ENCODE measurements at regions not wholly inside any gene's neighbourhood (a gene's known extent, or its start where the extent isn't known, plus 50 kb on each side); places are given as distances from the start of the nearest gene placed in this dataset.
"Not testable (repeated sequence)": the region's sequence is repeated elsewhere in the genome, so short reads cannot be mapped to it uniquely, and the experiment has no call there.

DNA sequence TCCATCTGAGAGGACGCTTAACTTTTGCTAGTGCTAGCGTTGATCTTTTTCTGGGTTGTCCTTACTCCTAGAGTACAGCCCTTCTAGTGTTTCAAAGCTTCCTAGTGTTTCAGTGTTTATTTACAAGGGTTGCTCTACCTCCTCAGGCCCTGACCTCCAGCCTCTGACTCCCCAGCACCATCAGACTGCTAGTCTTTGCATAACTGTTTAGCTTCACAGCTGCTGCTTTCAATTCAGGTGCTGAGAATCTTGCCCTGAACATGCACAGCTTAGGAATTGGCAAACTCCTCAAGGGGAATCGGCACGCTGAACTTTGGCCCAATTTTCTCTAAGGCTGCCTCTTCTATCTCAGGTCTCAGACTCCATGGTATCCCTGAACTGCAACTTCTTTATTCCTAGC lies 52.9 kb downstream of the OR52B4 start:
- not testable (repeated sequence) for DNase-seq

GRCh38 chr11:4277225-4277624 lies 91.0 kb downstream of the OR52B4 start:
- DNase-seq: not testable (repeated sequence)

GRCh38 chr11:4251085-4251484 lies 117.1 kb downstream of the OR52B4 start:
- DNase-seq: not testable (repeated sequence)

DNA sequence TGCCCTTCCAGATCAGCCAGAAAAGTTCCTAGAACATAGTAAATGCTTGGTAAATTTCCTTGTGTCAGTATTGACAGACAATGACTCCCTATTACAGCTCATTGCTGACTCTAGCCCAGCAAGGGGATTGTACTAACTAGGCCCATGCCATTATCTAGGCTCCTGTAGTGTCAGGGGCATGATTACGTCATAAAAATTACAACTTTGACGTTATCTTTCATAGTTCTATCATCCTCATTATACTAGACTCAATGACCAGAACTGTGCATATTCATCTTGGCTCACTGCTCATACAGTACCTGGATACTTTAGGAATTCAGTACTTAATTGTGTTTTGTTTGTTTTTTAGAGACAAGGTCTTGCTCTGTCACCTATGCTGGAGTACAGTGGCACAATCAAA lies 118.7 kb downstream of the OR52B4 start:
- not testable (repeated sequence) for DNase-seq

DNA sequence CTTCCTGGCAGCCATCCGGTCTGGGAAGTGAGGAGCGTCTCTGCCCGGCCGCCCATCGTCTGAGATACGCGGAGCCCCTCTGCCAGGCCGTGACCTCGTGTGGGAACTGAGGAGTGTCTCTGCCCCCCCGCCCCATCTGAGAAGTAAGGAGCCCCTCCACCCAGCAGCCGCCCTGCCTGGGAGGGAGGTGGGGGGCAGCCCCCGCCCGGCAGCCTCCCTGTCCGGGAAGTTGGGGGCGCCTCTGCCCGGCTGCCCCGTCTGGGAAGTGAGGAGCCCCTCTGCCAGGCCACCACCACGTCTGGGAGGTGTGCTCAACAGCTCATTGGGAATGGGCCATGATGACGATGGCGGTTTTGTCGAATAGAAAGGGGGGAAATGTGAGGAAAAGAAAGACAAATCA lies 130.4 kb downstream of the OR52B4 start:
- DNase-seq: not testable (repeated sequence)

DNA sequence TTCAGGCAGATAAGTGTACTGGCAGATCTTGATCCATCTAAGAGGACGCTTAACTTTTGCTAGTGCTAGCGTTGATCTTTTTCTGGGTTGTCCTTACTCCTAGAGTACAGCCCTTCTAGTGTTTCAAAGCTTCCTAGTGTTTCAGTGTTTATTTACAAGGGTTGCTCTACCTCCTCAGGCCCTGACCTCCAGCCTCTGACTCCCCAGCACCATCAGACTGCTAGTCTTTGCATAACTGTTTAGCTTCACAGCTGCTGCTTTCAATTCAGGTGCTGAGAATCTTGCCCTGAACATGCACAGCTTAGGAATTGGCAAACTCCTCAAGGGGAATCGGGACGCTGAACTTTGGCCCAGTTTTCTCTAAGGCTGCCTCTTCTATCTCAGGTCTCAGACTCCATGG lies 124.3 kb downstream of the RRM1 start:
- DNase-seq: not testable (repeated sequence)

DNA sequence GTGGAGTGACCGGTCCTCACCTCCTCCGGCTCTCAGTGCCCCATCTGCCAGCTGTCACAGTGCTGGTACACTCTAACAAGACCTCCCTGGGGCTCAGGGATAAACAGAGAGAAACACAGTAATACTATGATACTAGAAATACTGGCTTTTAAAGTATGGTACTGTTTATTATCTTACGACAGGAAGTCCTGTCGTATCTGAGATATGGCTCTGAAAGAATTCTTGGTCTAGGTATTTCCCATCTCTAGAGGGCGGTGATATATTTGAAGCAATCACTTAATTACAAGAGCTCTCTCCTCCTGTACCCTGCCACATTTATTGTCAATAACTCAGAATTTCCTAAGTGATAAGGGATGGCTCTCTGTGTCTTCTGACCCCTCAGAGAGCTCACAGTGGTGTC lies 119.1 kb downstream of the RRM1 start:
- TF ChIP-seq GATA1 (IDR thresholded peaks at IDR 0.05; ENCODE audit: low read depth, low read length) (no peak), POLR2A (IDR thresholded peaks at IDR 0.05; ENCODE audit: low read length) (no peak)
- no peak for DNase-seq

- no peak for TF ChIP-seq POLR2A (IDR thresholded peaks at IDR 0.05; ENCODE audit: low read length)
- no peak for TF ChIP-seq GATA1 (IDR thresholded peaks at IDR 0.05; ENCODE audit: low read depth, low read length)
- DNase-seq: peak in 1 of 2 experiments; percentile 17
Observed at GRCh38 chr11:4211991-4212390, 117.4 kb downstream of the RRM1 start.

GRCh38 chr11:4203603-4204360 lies 109.2 kb downstream of the RRM1 start:
- TF ChIP-seq GATA1 (IDR thresholded peaks at IDR 0.05; ENCODE audit: low read depth, low read length) (no peak), POLR2A (IDR thresholded peaks at IDR 0.05; ENCODE audit: low read length) (no peak)
- peak in 1 of 2 experiments; percentile 26 for DNase-seq

DNA sequence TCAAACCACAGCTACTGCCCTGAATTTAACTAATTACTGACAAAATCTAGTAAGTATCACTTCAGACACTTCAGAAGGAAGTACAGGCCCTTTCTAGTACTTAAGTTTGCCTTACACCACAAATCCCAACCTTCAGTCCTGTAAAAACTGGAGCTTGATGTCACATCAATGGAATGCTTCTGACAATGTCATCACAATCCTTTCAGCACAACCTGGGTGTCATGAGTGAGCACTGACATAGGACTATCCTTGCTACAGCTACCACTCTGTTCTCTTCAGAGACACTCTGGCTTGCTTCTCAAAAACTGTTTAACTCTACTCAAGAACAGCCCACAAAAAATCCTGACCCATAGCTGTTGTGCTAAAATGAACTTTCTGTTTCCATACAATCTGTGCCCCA lies 108.2 kb downstream of the RRM1 start:
- TF ChIP-seq GATA1 (IDR thresholded peaks at IDR 0.05; ENCODE audit: low read depth, low read length) (no peak), POLR2A (IDR thresholded peaks at IDR 0.05; ENCODE audit: low read length) (no peak)
- no peak for DNase-seq

DNA sequence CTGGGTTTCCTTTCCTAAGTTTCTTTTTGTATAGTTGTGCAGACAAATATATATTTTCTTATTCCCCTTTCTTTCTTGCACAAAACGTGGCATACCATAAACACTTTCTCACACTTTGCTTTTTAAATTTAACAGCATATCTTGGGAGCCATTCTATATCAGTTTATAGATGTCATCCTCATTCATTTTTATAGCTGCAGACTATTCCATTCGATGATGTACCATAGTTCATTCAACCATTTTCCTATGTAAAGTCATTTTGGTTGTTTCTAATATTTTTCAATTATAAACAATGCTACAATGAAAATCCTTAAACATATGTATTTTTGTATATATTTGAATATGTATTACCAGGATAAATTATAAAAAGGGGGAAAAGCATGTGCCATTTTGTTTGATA lies 102.5 kb downstream of the RRM1 start:
- no peak for DNase-seq
- TF ChIP-seq GATA1 (IDR thresholded peaks at IDR 0.05; ENCODE audit: low read depth, low read length) (no peak), POLR2A (IDR thresholded peaks at IDR 0.05; ENCODE audit: low read length) (no peak)

DNA sequence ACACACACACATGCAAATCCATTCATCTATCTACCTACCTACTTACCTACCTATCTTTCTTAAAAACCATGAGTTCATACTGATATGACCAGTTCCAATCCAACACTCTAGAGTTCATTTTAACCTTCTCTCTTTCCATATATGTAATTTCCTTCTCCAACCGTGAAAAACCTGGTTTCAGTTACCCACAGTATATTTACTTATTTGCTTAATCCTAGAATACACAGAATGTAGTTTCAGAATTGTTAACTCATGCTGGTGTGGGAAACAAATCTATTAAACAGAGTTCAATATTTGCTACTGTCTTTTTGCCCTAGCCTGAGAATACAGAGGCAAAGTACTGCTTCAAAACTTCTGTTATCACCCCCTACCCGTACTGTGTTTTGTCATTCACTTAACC lies 101.3 kb downstream of the RRM1 start:
- DNase-seq: no peak
- TF ChIP-seq GATA1 (IDR thresholded peaks at IDR 0.05; ENCODE audit: low read depth, low read length) (no peak), POLR2A (IDR thresholded peaks at IDR 0.05; ENCODE audit: low read length) (no peak)

DNA sequence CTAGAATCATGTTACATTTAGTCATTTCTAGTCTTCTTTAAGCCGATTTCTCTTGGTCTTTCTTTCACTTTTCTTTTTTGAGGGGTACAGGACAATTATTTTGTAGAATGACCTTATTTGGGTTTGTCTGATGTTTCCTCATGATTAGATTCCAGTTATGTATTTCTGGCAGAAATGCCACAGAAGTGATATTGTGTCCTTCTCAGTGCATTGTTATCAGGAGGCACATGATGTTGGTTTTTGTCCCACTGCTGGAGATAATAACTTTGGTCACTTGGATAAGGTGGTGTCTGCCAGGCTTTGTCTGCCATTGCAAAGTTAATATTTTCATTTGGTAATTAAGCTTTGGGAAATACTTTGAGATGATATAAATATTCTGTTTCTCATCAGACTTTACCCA lies 100.3 kb downstream of the RRM1 start:
- peak; percentile 62 to 92 for DNase-seq
- TF ChIP-seq GATA1 (IDR thresholded peaks at IDR 0.05; ENCODE audit: low read depth, low read length): peak; percentile 39
- no peak for TF ChIP-seq POLR2A (IDR thresholded peaks at IDR 0.05; ENCODE audit: low read length)

DNA sequence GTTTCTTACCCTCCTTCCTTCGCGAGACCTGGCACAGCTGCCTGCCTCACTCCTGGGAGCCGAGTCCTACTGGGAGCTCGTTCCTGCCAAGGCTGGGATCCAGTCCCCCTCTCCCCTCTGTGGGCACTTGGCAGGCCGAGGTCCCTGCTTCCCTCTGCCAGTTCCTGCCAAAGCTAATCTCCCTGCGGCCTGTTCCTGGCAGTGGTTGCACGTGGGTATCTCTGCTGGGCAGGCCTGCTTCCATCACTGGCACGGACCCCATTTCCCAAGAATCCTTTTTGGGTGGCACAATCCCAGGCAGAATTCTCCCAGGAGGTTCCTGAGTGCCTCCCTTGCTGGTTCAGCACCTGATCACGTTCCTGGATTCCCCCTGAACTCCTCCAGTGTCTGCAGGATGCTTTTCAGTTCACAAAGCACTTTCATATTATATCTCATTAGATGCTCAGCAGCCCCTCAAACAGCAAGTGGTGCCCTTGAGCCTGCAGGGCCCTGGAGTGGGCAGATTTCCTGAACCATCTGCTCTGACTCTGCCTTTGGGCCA lies 96.5 kb downstream of the RRM1 start:
- DNase-seq: no peak
- no peak for TF ChIP-seq POLR2A (IDR thresholded peaks at IDR 0.05; ENCODE audit: low read length)
- no peak for TF ChIP-seq GATA1 (IDR thresholded peaks at IDR 0.05; ENCODE audit: low read depth, low read length)

GRCh38 chr11:4190519-4190918 lies 95.9 kb downstream of the RRM1 start:
- TF ChIP-seq POLR2A (IDR thresholded peaks at IDR 0.05; ENCODE audit: low read length): no peak
- no peak for TF ChIP-seq GATA1 (IDR thresholded peaks at IDR 0.05; ENCODE audit: low read depth, low read length)
- DNase-seq: no peak

DNA sequence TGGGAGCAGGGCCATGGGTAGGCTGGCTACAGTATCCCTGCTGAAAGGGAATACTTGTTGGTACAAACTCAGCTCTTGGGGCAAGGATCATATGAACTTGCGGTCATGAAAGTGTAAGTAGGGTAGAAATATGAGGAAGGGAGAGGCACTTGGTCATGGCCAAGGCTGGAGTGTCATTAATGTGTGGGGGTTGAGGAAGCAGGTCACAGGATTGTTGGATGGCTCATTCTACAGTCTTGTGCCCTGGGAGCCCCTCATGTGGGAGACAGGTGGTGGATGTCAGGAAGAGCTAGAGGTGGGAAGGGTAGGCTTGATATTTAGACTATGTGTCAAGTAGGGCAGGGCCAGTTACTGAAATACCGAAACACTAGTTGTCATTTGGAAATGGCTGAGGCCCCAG lies 95.5 kb downstream of the RRM1 start:
- no peak for TF ChIP-seq GATA1 (IDR thresholded peaks at IDR 0.05; ENCODE audit: low read depth, low read length)
- no peak for TF ChIP-seq POLR2A (IDR thresholded peaks at IDR 0.05; ENCODE audit: low read length)
- DNase-seq: no peak

All from erythroblast (primary cell).